SK-N-SH (cell line): ENCODE measurements at regions not wholly inside any gene's neighbourhood (a gene's known extent, or its start where the extent isn't known, plus 50 kb on each side); places are given as distances from the start of the nearest gene placed in this dataset.

ENCODE experiments used
- CTCF ChIP-seq: fragments of 200-600 bp; sonication (generic); IDR thresholded peaks from 2 replicates; pipeline ENCODE4 v1.6.1; 2017; ENCODE audit warnings: antibody characterized with exemption, mild to moderate bottlenecking, moderate library complexity
- EP300 ChIP-seq, 2 experiments: IDR thresholded peaks; 2 replicates each; pipeline versions ENCODE4 v1.4.0 to v1.6.1; 2012; ENCODE audit warnings: borderline replicate concordance in 1 of 2, low read depth in 1 of 2, low read length in 1 of 2
- JUND ChIP-seq: IDR thresholded peaks from 2 replicates; pipeline ENCODE4 v1.4.0; 2012
- POLR2AphosphoS5 ChIP-seq: IDR thresholded peaks from 2 replicates; pipeline ENCODE4 v1.6.1; 2012; ENCODE audit warnings: low read depth, low read length
- RAD21 ChIP-seq: IDR thresholded peaks from 2 replicates; pipeline ENCODE4 v1.6.1; 2012; ENCODE audit warnings: mild to moderate bottlenecking, low read length
- SMC3 ChIP-seq: IDR thresholded peaks from 2 replicates; pipeline ENCODE4 v1.6.1; 2012; ENCODE audit warnings: low read depth, low read length, improper control_type of control experiment
- USF2 ChIP-seq: fragments of 150-350 bp; IDR thresholded peaks from 2 replicates; pipeline ENCODE4 v1.6.1; 2017; ENCODE audit warnings: antibody characterized with exemption, low read length, low read depth, borderline replicate concordance

GRCh38 chr4:52263607-52264006 lies 212.5 kb downstream of the SPATA18 start:
- TF ChIP-seq POLR2AphosphoS5 (no peak), CTCF (no peak), RAD21 (no peak), SMC3 (no peak), JUND (no peak), USF2 (no peak), EP300 (IDR thresholded peaks at IDR 0.05; ENCODE audit: borderline replicate concordance in 1 of 2, low read depth in 1 of 2, low read length in 1 of 2) (no peak)
